ENCODE measurements at regions not wholly inside any gene's neighbourhood (a gene's known extent, or its start where the extent isn't known, plus 50 kb on each side); places are given as distances from the start of the nearest gene placed in this dataset.
A peak's percentile ranks its signal among the peaks of the same experiment; 100 is the strongest.

- H3K27ac ChIP-seq (ENCODE audit: low read depth in 1 of 3, low read length in 2 of 3) = no peak overlapping the region
- FAIRE-seq (no peak), DNase-seq (no peak)
- H3K4me3 ChIP-seq (ENCODE audit: low read depth in 1 of 3, low read length in 3 of 3) = no peak overlapping the region
- H3K9me3 ChIP-seq (ENCODE audit: control insufficient read depth in 2 of 2, insufficient read depth in 1 of 2, low read depth in 1 of 2, low read length in 1 of 2) = no peaks in the 10 kb centered on the region
- H3K36me3 ChIP-seq (ENCODE audit: control insufficient read depth in 3 of 3, insufficient read depth in 2 of 3, low read depth in 1 of 3, low read length in 3 of 3) = no peaks in the 10 kb centered on the region
- no peaks in the 10 kb centered on the region for H3K27me3 ChIP-seq (ENCODE audit: control insufficient read depth in 3 of 3, insufficient read depth in 3 of 3, low read length in 3 of 3)
- H3K4me1 ChIP-seq (ENCODE audit: control insufficient read depth in 3 of 3, insufficient read depth in 2 of 3, low read depth in 1 of 3, low read length in 2 of 3) = no peaks in the 10 kb centered on the region
- 54 to 72% (median 71%) methylated on average over 3 of the region's 3 CpGs for WGBS, 3 donors
Observed at GRCh38 chr18:43392168-43392567, 114.9 kb upstream of the SYT4 start.

GRCh38 chr18:43393174-43393573 is 115.9 kb upstream of the SYT4 start:
- FAIRE-seq (no peak), DNase-seq (no peak)
- WGBS, 3 donors = 70 to 81% (median 75%) methylated on average over 2 of the region's 2 CpGs
- Histone ChIP-seq H3K9me3 (ENCODE audit: control insufficient read depth in 2 of 2, insufficient read depth in 1 of 2, low read depth in 1 of 2, low read length in 1 of 2) (no peaks in the 10 kb centered on the region), H3K27ac (ENCODE audit: low read depth in 1 of 3, low read length in 2 of 3) (no peak overlapping the region), H3K4me1 (ENCODE audit: control insufficient read depth in 3 of 3, insufficient read depth in 2 of 3, low read depth in 1 of 3, low read length in 2 of 3) (no peaks in the 10 kb centered on the region), H3K4me3 (ENCODE audit: low read depth in 1 of 3, low read length in 3 of 3) (no peak overlapping the region), H3K36me3 (ENCODE audit: control insufficient read depth in 3 of 3, insufficient read depth in 2 of 3, low read depth in 1 of 3, low read length in 3 of 3) (no peaks in the 10 kb centered on the region), H3K27me3 (ENCODE audit: control insufficient read depth in 3 of 3, insufficient read depth in 3 of 3, low read length in 3 of 3) (no peaks in the 10 kb centered on the region)

- FAIRE-seq (no peak), DNase-seq (peak in 1 of 2 donors; percentile 6)
- 14 to 19% (median 18%) methylated on average over 1 of the region's 1 CpG for WGBS, 3 donors
Observed at GRCh38 chr18:43396266-43396665, 119.0 kb upstream of the SYT4 start.

DNA sequence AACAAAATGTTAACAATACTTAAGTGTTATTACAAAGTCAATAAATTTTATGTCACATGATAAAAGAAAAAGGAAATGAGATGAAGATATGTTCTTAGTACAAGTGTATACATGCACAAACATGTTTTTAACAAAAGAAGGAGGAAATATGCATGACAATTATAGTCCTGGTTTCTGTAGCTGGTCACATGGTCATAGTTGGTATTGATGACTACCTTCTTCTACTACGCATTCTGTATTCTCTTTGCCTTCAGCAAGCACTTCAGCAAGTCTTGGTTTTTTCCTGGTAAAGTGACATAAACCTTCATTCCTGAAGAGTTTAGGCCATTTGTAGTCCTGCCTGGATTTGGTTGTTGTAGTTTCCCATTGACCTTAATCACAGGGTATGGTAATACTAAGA is 121.3 kb upstream of the SYT4 start:
- Histone ChIP-seq H3K4me3 (ENCODE audit: low read depth in 1 of 3, low read length in 3 of 3) (no peak overlapping the region), H3K27me3 (ENCODE audit: control insufficient read depth in 3 of 3, insufficient read depth in 3 of 3, low read length in 3 of 3) (no peaks in the 10 kb centered on the region), H3K27ac (ENCODE audit: low read depth in 1 of 3, low read length in 2 of 3) (no peak overlapping the region), H3K9me3 (ENCODE audit: control insufficient read depth in 2 of 2, insufficient read depth in 1 of 2, low read depth in 1 of 2, low read length in 1 of 2) (no peaks in the 10 kb centered on the region), H3K36me3 (ENCODE audit: control insufficient read depth in 3 of 3, insufficient read depth in 2 of 3, low read depth in 1 of 3, low read length in 3 of 3) (no peaks in the 10 kb centered on the region), H3K4me1 (ENCODE audit: control insufficient read depth in 3 of 3, insufficient read depth in 2 of 3, low read depth in 1 of 3, low read length in 2 of 3) (no peaks in the 10 kb centered on the region)
- WGBS, 3 donors = 90 to 98% (median 97%) methylated on average over 1 of the region's 1 CpG
- no peak for FAIRE-seq
- no peak for DNase-seq

More at GRCh38 chr18:43396266-43396665, 119.0 kb upstream of the SYT4 start:
- H3K4me1 ChIP-seq (ENCODE audit: control insufficient read depth in 3 of 3, insufficient read depth in 2 of 3, low read depth in 1 of 3, low read length in 2 of 3) = no peaks in the 10 kb centered on the region
- H3K36me3 ChIP-seq (ENCODE audit: control insufficient read depth in 3 of 3, insufficient read depth in 2 of 3, low read depth in 1 of 3, low read length in 3 of 3) = no peaks in the 10 kb centered on the region
- H3K27me3 ChIP-seq (ENCODE audit: control insufficient read depth in 3 of 3, insufficient read depth in 3 of 3, low read length in 3 of 3) = no peaks in the 10 kb centered on the region
- H3K9me3 ChIP-seq (ENCODE audit: control insufficient read depth in 2 of 2, insufficient read depth in 1 of 2, low read depth in 1 of 2, low read length in 1 of 2) = no peaks in the 10 kb centered on the region
- H3K4me3 ChIP-seq (ENCODE audit: low read depth in 1 of 3, low read length in 3 of 3) = no peak overlapping the region
- H3K27ac ChIP-seq (ENCODE audit: low read depth in 1 of 3, low read length in 2 of 3) = no peak overlapping the region

GRCh38 chr18:43405097-43405496 is 127.8 kb upstream of the SYT4 start:
- Histone ChIP-seq H3K36me3 (ENCODE audit: control insufficient read depth in 3 of 3, insufficient read depth in 2 of 3, low read depth in 1 of 3, low read length in 3 of 3) (no peaks in the 10 kb centered on the region), H3K27me3 (ENCODE audit: control insufficient read depth in 3 of 3, insufficient read depth in 3 of 3, low read length in 3 of 3) (no peaks in the 10 kb centered on the region), H3K4me1 (ENCODE audit: control insufficient read depth in 3 of 3, insufficient read depth in 2 of 3, low read depth in 1 of 3, low read length in 2 of 3) (no peaks in the 10 kb centered on the region), H3K4me3 (ENCODE audit: low read depth in 1 of 3, low read length in 3 of 3) (no peak overlapping the region), H3K9me3 (ENCODE audit: control insufficient read depth in 2 of 2, insufficient read depth in 1 of 2, low read depth in 1 of 2, low read length in 1 of 2) (no peaks in the 10 kb centered on the region), H3K27ac (ENCODE audit: low read depth in 1 of 3, low read length in 2 of 3) (no peak overlapping the region)
- DNase-seq (no peak), FAIRE-seq (no peak)
- WGBS, 3 donors = 21 to 44% (median 33%) methylated on average over 1 of the region's 1 CpG

GRCh38 chr18:43414006-43414405 is 136.7 kb upstream of the SYT4 start:
- Histone ChIP-seq H3K36me3 (ENCODE audit: control insufficient read depth in 3 of 3, insufficient read depth in 2 of 3, low read depth in 1 of 3, low read length in 3 of 3) (no peaks in the 10 kb centered on the region), H3K4me1 (ENCODE audit: control insufficient read depth in 3 of 3, insufficient read depth in 2 of 3, low read depth in 1 of 3, low read length in 2 of 3) (no peaks in the 10 kb centered on the region), H3K27me3 (ENCODE audit: control insufficient read depth in 3 of 3, insufficient read depth in 3 of 3, low read length in 3 of 3) (no peaks in the 10 kb centered on the region), H3K27ac (ENCODE audit: low read depth in 1 of 3, low read length in 2 of 3) (no peak overlapping the region), H3K4me3 (ENCODE audit: low read depth in 1 of 3, low read length in 3 of 3) (no peak overlapping the region), H3K9me3 (ENCODE audit: control insufficient read depth in 2 of 2, insufficient read depth in 1 of 2, low read depth in 1 of 2, low read length in 1 of 2) (no peaks in the 10 kb centered on the region)
- no peak for FAIRE-seq
- 24 to 30% (median 29%) methylated on average over 6 of the region's 6 CpGs for WGBS, 3 donors
- no peak for DNase-seq

GRCh38 chr18:43420091-43420490 is 142.8 kb upstream of the SYT4 start:
- Histone ChIP-seq H3K36me3 (ENCODE audit: control insufficient read depth in 3 of 3, insufficient read depth in 2 of 3, low read depth in 1 of 3, low read length in 3 of 3) (no peaks in the 10 kb centered on the region), H3K27me3 (ENCODE audit: control insufficient read depth in 3 of 3, insufficient read depth in 3 of 3, low read length in 3 of 3) (peaks cover 0 to 4% (median 0%) of the 10 kb centered on the region in 3 donors), H3K4me3 (ENCODE audit: low read depth in 1 of 3, low read length in 3 of 3) (no peak overlapping the region), H3K27ac (ENCODE audit: low read depth in 1 of 3, low read length in 2 of 3) (no peak overlapping the region), H3K4me1 (ENCODE audit: control insufficient read depth in 3 of 3, insufficient read depth in 2 of 3, low read depth in 1 of 3, low read length in 2 of 3) (no peaks in the 10 kb centered on the region), H3K9me3 (ENCODE audit: control insufficient read depth in 2 of 2, insufficient read depth in 1 of 2, low read depth in 1 of 2, low read length in 1 of 2) (no peaks in the 10 kb centered on the region)
- DNase-seq = no peak
- FAIRE-seq = no peak

- Histone ChIP-seq H3K9me3 (ENCODE audit: control insufficient read depth in 2 of 2, insufficient read depth in 1 of 2, low read depth in 1 of 2, low read length in 1 of 2) (no peaks in the 10 kb centered on the region), H3K4me3 (ENCODE audit: low read depth in 1 of 3, low read length in 3 of 3) (no peak overlapping the region), H3K36me3 (ENCODE audit: control insufficient read depth in 3 of 3, insufficient read depth in 2 of 3, low read depth in 1 of 3, low read length in 3 of 3) (no peaks in the 10 kb centered on the region), H3K4me1 (ENCODE audit: control insufficient read depth in 3 of 3, insufficient read depth in 2 of 3, low read depth in 1 of 3, low read length in 2 of 3) (no peaks in the 10 kb centered on the region), H3K27me3 (ENCODE audit: control insufficient read depth in 3 of 3, insufficient read depth in 3 of 3, low read length in 3 of 3) (peaks cover 0 to 4% (median 0%) of the 10 kb centered on the region in 3 donors), H3K27ac (ENCODE audit: low read depth in 1 of 3, low read length in 2 of 3) (no peak overlapping the region)
- DNase-seq (no peak), FAIRE-seq (no peak)
- 36 to 64% (median 57%) methylated on average over 2 of the region's 2 CpGs for WGBS, 3 donors
Observed at GRCh38 chr18:43420950-43421349, 143.7 kb upstream of the SYT4 start.

DNA sequence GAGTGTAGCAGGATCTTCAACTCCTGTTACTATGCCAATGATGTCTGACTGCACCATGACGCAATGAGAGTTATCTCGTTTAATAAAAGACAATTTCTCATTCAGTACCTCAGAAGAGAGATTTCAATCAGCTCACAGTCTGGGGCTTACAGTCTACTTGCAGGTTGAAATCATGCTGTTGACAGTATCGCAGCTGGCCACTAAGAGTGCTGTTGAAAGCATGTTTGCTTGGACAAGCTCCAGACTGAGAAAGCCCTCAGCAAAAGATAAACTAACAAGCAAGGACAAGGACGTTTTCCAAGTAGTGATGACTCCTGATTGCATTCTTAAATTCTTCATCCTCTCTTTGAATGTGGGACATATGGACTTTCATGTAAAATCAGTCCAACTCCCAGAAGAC is 145.2 kb upstream of the SYT4 start:
- WGBS, 3 donors = 18 to 37% (median 35%) methylated on average over 4 of the region's 4 CpGs
- no peak overlapping the region for H3K4me3 ChIP-seq (ENCODE audit: low read depth in 1 of 3, low read length in 3 of 3)
- H3K9me3 ChIP-seq (ENCODE audit: control insufficient read depth in 2 of 2, insufficient read depth in 1 of 2, low read depth in 1 of 2, low read length in 1 of 2) = no peaks in the 10 kb centered on the region
- no peaks in the 10 kb centered on the region for H3K36me3 ChIP-seq (ENCODE audit: control insufficient read depth in 3 of 3, insufficient read depth in 2 of 3, low read depth in 1 of 3, low read length in 3 of 3)
- FAIRE-seq = no peak
- H3K4me1 ChIP-seq (ENCODE audit: control insufficient read depth in 3 of 3, insufficient read depth in 2 of 3, low read depth in 1 of 3, low read length in 2 of 3) = no peaks in the 10 kb centered on the region
- DNase-seq = peak in 1 of 2 donors; percentile 7
- H3K27ac ChIP-seq (ENCODE audit: low read depth in 1 of 3, low read length in 2 of 3) = no peak overlapping the region
- peaks cover 0 to 4% (median 0%) of the 10 kb centered on the region in 3 donors for H3K27me3 ChIP-seq (ENCODE audit: control insufficient read depth in 3 of 3, insufficient read depth in 3 of 3, low read length in 3 of 3)
